ENCODE measurements at regions not wholly inside any gene's neighbourhood (a gene's known extent, or its start where the extent isn't known, plus 50 kb on each side); places are given as distances from the start of the nearest gene placed in this dataset.

- no peak for TF ChIP-seq CTCF (IDR thresholded peaks at IDR 0.05)
- TF ChIP-seq POLR2A (IDR thresholded peaks at IDR 0.05): no peak
These were observed 543.1 kb upstream of the RGMA start for GRCh38 chr15:93631958-93632618.
